Colonic mucosa (tissue), 4 donors: ENCODE measurements at regions not wholly inside any gene's neighbourhood (a gene's known extent, or its start where the extent isn't known, plus 50 kb on each side); places are given as distances from the start of the nearest gene placed in this dataset.
"Not testable (repeated sequence)": the region's sequence is repeated elsewhere in the genome, so short reads cannot be mapped to it uniquely, and the experiment has no call there.

Experiments used
- DNase-seq: peaks from one replicate; pipeline ENCODE4 v3.0.0-alpha.2; 2020
- H3K27ac ChIP-seq: fragments of 200-600 bp; one replicate; pipeline ENCODE4 v1.8.0; 2021
- H3K27me3 ChIP-seq: fragments of 200-600 bp; one replicate; pipeline ENCODE4 v1.8.0; 2021
- H3K36me3 ChIP-seq: fragments of 200-600 bp; one replicate; pipeline ENCODE4 v1.8.0; 2021
- H3K4me1 ChIP-seq: fragments of 200-600 bp; one replicate; pipeline ENCODE4 v1.8.0; 2021; ENCODE audit warnings: mild to moderate bottlenecking
- H3K4me3 ChIP-seq: fragments of 200-600 bp; one replicate; pipeline ENCODE4 v1.8.0; 2021
- H3K9ac ChIP-seq, 2 donors: one replicate each; pipeline ENCODE4 v1.7.0; 2013; ENCODE audit warnings: control low read depth in 2 of 2, low read depth in 2 of 2, low read length in 2 of 2
- H3K9me3 ChIP-seq: fragments of 200-600 bp; one replicate; pipeline ENCODE4 v1.8.0; 2021
- intact Hi-C: fragments of 100-400 bp; cut with DNase I; formaldehyde crosslinking; loops from one replicate; pipeline ENCODE4 v1.14.1; 2022
- TF ChIP-seq, protein P1 (sequence below): fragments of 200-600 bp; IDR thresholded peaks from one replicate; pipeline ENCODE4 v1.8.0; 2022; ENCODE audit warnings: antibody characterized with exemption, mild to moderate bottlenecking
- donor health status: healthy.
- donor health status: DM: no; HTN: no; CAD: no.
- donor health status: DM: no; HTN: no; CAD: no.

DNA sequence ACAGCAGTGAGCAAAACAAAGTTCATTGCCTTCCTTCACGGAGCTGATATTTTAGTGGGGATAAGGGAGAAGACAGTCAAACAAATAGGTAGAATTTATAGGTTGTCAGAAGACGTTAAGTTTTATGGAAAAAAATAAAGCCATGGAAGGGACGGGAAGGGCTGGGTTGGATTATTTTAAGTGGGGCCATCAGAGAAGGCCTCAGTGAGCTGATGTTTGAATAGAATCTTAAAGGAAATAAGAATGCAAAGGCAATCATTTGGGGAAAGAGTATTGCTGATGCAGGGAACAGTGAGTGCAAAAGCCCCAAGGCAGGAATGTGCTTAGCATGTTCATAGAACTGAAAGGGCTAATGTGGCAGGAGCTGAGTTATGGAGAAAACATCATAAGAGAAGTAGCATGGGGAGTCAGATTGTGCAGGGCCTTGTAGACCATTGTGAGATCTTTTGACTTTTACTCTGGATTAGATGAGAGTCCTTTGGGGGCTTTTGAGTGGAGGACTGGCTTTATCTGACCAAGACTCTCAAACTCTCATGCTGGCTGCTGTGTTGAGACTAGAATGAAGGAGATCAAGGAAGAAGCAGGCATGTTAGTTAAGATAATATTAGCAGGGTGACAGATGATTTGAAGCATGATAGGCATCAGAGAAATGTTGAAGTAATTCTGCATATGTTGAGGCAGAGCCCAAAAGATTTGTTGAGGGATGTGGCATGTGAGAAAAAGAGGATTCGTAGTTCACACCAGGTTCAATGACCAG is 104.5 kb upstream of the TPTE start:
- intact Hi-C loops, H3K9ac ChIP-seq, H3K27ac ChIP-seq, H3K27me3 ChIP-seq, H3K4me1 ChIP-seq, H3K4me3 ChIP-seq, H3K36me3 ChIP-seq, DNase-seq: not testable (repeated sequence)
- H3K9me3 ChIP-seq = peaks cover 13% of the 10 kb centered on the region

DNA sequence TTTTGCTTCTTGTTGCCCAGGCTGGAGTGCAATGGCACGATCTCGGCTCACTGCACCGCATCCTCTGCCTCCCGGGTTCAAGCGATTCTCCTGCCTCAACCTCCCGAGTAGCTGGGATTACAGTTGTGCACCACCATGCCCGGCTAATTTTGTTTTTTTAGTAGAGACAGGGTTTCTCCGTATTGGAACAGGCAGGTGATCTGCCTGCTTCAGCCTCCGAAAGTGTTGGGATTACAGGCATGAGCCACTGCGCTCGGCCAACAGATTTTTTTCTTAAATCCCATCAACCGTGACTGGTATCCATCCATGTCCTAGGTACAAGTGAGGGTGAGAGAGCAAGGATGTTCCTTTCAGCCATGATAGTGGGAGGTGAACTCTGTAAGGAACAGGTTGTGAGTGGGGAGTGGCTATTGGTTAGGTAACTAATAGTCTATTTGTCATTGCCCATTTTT is 103.8 kb upstream of the TPTE start:
- H3K4me1 ChIP-seq, H3K27me3 ChIP-seq, DNase-seq, H3K27ac ChIP-seq, H3K9ac ChIP-seq, intact Hi-C loops, H3K36me3 ChIP-seq, H3K4me3 ChIP-seq: not testable (repeated sequence)
- peaks cover 13% of the 10 kb centered on the region for H3K9me3 ChIP-seq

DNA sequence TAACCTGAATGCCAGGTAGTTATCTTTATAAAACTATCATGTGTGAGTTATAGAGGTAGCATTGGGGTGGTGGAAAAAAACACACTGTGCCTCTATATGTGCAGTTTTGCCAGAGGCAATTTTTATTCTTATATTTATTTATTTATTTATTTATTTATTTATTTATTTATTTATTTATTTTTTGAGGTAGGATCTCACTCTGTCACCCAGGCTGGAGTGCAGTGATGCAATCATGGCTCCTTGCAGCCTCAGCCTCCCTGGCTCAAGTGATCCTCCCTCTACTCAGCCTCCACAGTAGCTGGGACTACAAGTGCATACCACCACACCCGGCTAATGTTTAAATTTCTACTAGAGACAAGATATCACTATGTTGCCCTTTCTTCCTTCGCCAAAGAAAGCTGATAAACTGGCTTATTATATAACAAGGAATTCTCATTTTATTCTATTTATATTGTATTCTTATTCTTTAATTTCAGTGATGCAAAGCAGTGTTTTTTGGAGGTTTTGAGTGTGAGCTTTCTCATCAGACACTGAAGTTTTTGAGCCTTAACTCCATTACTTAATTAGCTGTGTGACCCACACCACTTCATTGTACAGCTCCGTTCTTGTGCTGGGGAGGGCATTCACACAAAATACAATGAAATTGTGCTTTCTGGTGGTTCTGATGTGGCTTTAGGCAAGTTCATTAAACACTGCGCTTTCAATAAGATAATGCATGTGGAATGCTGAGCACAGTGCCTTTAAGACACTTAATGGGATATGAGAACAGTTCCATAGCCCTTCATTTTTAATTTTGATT is 102.9 kb upstream of the TPTE start:
- H3K4me1 ChIP-seq, H3K27me3 ChIP-seq, H3K27ac ChIP-seq, H3K36me3 ChIP-seq, intact Hi-C loops, H3K9ac ChIP-seq, DNase-seq, H3K4me3 ChIP-seq: not testable (repeated sequence)
- peaks cover 13% of the 10 kb centered on the region for H3K9me3 ChIP-seq

DNA sequence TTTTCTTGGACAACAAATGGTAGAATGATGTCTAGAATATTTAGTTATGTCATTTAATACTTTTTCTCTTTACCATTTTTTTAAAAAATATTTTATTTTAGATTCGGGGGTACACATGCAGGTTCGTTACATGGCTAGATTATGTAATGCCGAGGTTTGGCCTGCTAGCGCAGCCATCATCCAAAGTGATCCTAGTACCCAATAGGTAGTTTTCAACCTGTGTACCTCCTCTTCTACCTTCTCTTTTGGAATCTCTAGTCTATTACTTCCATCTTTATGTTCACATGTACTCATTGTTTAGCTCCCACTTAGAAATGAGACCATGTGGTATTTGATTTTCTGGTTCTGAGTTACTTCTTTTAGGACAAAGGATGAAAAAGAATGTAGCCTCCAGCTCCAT is 100.2 kb upstream of the TPTE start:
- H3K9ac ChIP-seq, H3K27me3 ChIP-seq, intact Hi-C loops, H3K4me1 ChIP-seq, DNase-seq, H3K9me3 ChIP-seq, H3K27ac ChIP-seq, H3K4me3 ChIP-seq, H3K36me3 ChIP-seq: not testable (repeated sequence)

DNA sequence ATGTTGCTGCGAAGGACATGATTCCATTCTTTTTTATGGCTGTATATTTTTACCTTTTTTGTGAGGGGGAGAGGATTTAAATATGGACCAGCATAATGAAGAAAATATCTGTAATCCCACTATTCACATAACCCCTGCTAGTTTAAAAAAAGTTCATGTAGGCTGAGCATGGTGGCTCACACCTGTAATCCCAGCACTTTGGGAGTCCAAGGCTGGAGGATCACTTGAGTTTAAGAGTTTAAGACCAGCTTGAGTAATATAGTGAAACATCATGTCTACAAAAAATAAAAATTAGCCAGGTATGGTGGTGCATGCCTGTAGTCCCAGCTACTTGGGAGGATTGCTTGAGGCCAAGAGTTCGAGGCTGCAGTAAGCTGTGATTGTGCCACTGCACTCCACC is 99.8 kb upstream of the TPTE start:
- not testable (repeated sequence) for DNase-seq, H3K9me3 ChIP-seq

DNA sequence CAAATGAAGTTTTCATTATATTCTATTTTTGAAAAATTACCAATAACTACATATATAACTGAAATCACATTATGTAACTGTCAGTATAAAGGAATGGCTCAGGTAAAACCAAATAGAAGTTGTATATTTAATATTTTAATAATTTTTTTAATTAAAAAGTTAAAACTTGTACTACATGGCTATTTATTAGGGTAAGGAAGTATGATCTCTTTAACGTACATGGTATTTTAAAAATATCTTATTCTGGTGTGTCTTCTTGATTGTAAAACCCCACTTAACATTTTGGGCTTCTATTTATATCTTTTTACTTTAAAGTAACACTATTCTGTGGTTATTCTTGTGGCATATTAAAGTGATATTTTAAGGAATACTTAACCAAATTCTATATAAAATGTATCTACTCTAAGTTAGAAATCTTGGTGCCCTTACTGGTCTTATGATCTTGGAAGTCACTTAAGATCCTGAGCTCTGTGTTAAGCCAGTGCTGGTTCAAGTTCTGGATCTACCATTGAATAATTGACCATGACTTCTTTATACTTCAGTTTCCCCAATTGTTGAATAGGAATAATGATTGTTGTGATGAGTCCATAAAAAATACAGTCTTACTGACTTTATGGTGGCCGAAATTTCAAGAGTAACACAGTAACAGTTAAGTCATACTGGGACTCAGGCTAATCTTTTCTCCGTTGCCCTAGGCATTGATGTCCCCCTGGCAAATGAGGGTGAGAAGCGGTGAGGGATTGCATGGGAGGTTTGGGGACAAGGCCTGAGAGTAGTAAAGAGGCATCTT is 97.1 kb upstream of the TPTE start:
- H3K4me1 ChIP-seq, H3K36me3 ChIP-seq, H3K4me3 ChIP-seq, H3K27ac ChIP-seq, DNase-seq, H3K9ac ChIP-seq, H3K27me3 ChIP-seq, intact Hi-C loops: not testable (repeated sequence)
- H3K9me3 ChIP-seq = peaks cover 10% of the 10 kb centered on the region

More for the DNA sequence above, 99.8 kb upstream of the TPTE start:
- H3K27ac ChIP-seq, H3K9ac ChIP-seq, H3K4me3 ChIP-seq, H3K27me3 ChIP-seq, H3K4me1 ChIP-seq, intact Hi-C loops, H3K36me3 ChIP-seq: not testable (repeated sequence)

DNA sequence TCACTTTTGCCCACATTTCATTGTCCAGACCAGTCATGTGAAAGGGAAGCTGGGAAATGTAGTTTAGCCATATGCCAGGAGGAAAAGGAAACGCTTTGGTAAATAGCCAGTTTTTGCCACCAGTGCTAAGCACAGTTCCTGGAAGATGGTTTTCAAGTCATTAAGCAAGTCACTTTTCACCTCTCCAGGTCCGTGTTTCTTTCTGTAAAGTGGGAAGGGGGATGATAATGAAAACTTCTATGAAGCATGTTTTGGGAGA is 96.6 kb upstream of the TPTE start:
- H3K4me3 ChIP-seq, H3K36me3 ChIP-seq, DNase-seq, H3K9ac ChIP-seq, H3K4me1 ChIP-seq, intact Hi-C loops, H3K27me3 ChIP-seq, H3K27ac ChIP-seq: not testable (repeated sequence)
- peaks cover 10% of the 10 kb centered on the region for H3K9me3 ChIP-seq

DNA sequence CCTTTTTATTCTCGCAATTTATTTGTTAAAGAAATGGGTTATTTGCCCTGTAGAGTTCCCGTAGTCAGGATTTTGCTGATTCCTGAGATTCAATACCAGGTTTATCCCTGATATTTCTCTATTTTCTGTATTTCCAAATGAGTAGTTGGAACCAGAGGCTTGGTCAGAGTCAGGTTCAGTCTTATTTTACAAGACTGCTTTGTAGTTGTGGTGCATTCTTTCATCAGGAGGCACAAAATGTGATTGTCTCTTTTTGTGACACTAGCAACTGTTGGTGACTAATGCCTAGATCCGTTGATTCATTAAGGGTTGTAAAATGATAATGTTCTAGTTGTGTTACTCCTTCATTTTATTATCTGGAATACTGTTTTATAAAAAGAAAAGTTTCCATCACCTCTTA is 95.5 kb upstream of the TPTE start:
- TF ChIP-seq, protein P1, sequence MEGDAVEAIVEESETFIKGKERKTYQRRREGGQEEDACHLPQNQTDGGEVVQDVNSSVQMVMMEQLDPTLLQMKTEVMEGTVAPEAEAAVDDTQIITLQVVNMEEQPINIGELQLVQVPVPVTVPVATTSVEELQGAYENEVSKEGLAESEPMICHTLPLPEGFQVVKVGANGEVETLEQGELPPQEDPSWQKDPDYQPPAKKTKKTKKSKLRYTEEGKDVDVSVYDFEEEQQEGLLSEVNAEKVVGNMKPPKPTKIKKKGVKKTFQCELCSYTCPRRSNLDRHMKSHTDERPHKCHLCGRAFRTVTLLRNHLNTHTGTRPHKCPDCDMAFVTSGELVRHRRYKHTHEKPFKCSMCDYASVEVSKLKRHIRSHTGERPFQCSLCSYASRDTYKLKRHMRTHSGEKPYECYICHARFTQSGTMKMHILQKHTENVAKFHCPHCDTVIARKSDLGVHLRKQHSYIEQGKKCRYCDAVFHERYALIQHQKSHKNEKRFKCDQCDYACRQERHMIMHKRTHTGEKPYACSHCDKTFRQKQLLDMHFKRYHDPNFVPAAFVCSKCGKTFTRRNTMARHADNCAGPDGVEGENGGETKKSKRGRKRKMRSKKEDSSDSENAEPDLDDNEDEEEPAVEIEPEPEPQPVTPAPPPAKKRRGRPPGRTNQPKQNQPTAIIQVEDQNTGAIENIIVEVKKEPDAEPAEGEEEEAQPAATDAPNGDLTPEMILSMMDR = no peak
- H3K9me3 ChIP-seq = peaks cover 10% of the 10 kb centered on the region
- no peaks in the 10 kb centered on the region for H3K4me1 ChIP-seq
- intact Hi-C loops = no loop called here
- no peak overlapping the region for H3K4me3 ChIP-seq
- H3K27me3 ChIP-seq = no peaks in the 10 kb centered on the region
- no peaks in the 10 kb centered on the region for H3K36me3 ChIP-seq
- H3K27ac ChIP-seq = no peak overlapping the region
- DNase-seq = no peak
- no peak overlapping the region for H3K9ac ChIP-seq

DNA sequence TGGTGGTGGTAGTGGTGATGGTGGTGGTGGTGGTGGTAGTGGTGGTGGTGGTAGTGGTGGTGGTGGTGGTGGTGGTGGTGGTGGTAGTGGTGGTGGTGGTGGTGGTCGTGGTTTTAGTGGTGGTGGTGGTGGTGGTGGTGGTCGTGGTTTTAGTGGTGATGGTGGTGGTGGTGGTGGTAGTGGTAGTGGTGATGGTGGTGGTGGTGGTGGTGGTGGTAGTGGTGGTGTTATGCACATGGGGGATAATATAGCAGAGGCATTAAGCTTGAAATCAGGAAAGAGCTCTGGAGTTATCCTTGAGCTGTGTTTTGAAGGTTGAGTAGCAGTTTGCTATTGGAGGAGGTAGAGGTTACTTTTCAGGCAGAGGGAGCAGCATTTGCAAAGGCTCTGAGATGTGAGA is 94.6 kb upstream of the TPTE start:
- H3K4me1 ChIP-seq, H3K36me3 ChIP-seq, H3K9ac ChIP-seq, H3K27ac ChIP-seq, H3K27me3 ChIP-seq, intact Hi-C loops, H3K4me3 ChIP-seq, DNase-seq: not testable (repeated sequence)
- peaks cover 11% of the 10 kb centered on the region for H3K9me3 ChIP-seq

DNA sequence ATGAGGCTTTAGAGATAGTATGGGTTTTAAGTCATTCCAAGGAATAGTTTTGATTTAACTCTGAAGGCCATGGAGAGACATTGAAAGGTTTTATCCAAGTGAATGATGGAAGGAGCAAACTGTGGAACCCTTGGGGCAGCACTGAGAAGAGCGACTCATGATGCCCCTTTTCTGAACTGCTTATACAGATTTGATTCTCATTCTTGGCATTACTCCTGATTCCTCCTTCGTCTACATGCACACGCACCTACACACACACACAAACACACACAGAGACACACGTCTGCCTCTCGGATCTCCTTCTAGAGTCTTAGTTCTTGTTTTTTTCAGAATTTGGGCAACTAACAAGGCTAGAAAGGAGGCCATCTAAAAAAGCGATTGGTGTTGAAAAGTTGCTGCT is 94.1 kb upstream of the TPTE start:
- H3K4me3 ChIP-seq, H3K27ac ChIP-seq, H3K9ac ChIP-seq, H3K4me1 ChIP-seq, DNase-seq, H3K27me3 ChIP-seq, intact Hi-C loops, H3K36me3 ChIP-seq: not testable (repeated sequence)
- H3K9me3 ChIP-seq = peaks cover 16% of the 10 kb centered on the region

DNA sequence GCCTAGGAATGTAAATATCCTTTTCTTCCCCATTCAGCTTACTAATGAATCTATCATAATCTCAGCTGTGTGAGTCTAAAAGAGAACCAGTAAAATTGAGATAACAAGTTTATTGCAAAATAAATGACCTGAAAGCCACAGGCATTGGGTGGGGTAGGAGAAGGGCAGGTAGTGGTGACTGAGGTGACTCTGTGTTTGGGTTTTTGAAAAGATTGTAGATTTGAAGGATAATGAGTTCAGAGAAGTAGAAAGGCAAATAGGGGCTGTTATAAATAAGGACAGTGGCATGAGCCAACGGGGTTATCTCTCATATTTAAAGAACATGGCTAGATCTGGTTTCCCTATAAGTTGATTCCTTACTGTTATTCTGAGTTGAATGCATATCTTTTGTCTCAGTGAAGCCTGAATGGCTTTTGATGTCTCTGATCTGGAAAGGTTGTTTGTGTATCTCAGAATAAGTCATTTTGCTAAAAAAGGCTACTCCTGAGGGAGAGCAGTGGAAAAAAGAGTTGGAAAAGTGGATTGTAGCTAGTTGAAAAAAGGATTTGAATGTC is 92.3 kb upstream of the TPTE start:
- H3K36me3 ChIP-seq, H3K4me3 ChIP-seq, H3K27me3 ChIP-seq, H3K9ac ChIP-seq, H3K27ac ChIP-seq, intact Hi-C loops, DNase-seq, H3K4me1 ChIP-seq: not testable (repeated sequence)
- H3K9me3 ChIP-seq = peaks cover 21% of the 10 kb centered on the region
